GM12878 (cell line): ENCODE measurements at regions not wholly inside any gene's neighbourhood (a gene's known extent, or its start where the extent isn't known, plus 50 kb on each side); places are given as distances from the start of the nearest gene placed in this dataset.

ENCODE experiments used
- ATAC-seq: fragments of 200-7000 bp; cut with Tn5 transposase; 3 replicates; pipeline ENCODE4 v1.9.1; 2020; ENCODE audit warnings: mild to moderate bottlenecking, moderate library complexity
- BruUV-seq: library from RNA; stranded (reverse); fragments of 400-500 nt; replicated peaks from 2 replicates; lab custom pipeline; 2021; lab: Mats Ljungman, UMichigan
- CTCF ChIA-PET: fragments of 300-600 bp; sonication (Branson Sonifier 250); formaldehyde crosslinking; extraction: SDS; loops from one replicate; lab custom pipeline; 2021; ENCODE audit warnings: inconsistent platforms; lab: Yijun Ruan, JAX
- POLR2A ChIA-PET: fragments of 350-600 bp; formaldehyde crosslinking; extraction: SDS; loops from one replicate; lab custom pipeline; 2021; ENCODE audit warnings: inconsistent platforms; lab: Charles Lee
- RAD21 ChIA-PET: fragments of 300-600 bp; sonication (Branson Sonifier 250); formaldehyde crosslinking; loops from one replicate; lab custom pipeline; 2023; ENCODE audit warnings: antibody characterized with exemption; ENCODE audit not compliant: unreplicated experiment; lab: Charles Lee
- SMC1A ChIA-PET: fragments of 300-600 bp; sonication (Branson Sonifier 250); formaldehyde crosslinking; loops from one replicate; lab custom pipeline; 2023; ENCODE audit not compliant: unreplicated experiment, uncharacterized antibody; lab: Charles Lee
- DNase-seq: peaks from one replicate; pipeline ENCODE4 v3.0.0-alpha.2; 2011; ENCODE audit warnings: low read depth, low spot score
- FAIRE-seq: peaks from 3 replicates; lab custom pipeline; 2011; peaks lifted over from hg19 to GRCh38; lab: Jason Lieb, UNC
- H2AFZ ChIP-seq: 2 replicates; pipeline ENCODE4 v1.6.0; 2011; ENCODE audit warnings: low read depth, low read length, control low read depth; ENCODE audit not compliant: control insufficient read depth
- H3K27ac ChIP-seq: 2 replicates; pipeline ENCODE4 v1.5.1; 2011; ENCODE audit warnings: control low read depth; ENCODE audit not compliant: control insufficient read depth, insufficient read depth
- H3K27me3 ChIP-seq, 2 experiments: replicated peaks in 1 of 2; 2 replicates each; pipeline versions ENCODE4 v1.6.0 to v1.6.1; 2011; ENCODE audit warnings: low read length in 1 of 2; ENCODE audit not compliant: control insufficient read depth in 2 of 2, insufficient read depth in 2 of 2
- H3K36me3 ChIP-seq, 2 experiments: 2 replicates each; pipeline ENCODE4 v1.5.1; 2011; ENCODE audit warnings: low read length in 1 of 2; ENCODE audit not compliant: control insufficient read depth in 2 of 2, insufficient read depth in 2 of 2
- H3K4me1 ChIP-seq: 2 replicates; pipeline ENCODE4 v1.6.1; 2011; ENCODE audit warnings: mild to moderate bottlenecking, low read length, moderate library complexity, mixed read lengths; ENCODE audit not compliant: control insufficient read depth, insufficient read depth
- H3K4me2 ChIP-seq: 2 replicates; pipeline ENCODE4 v1.6.0; 2011; ENCODE audit warnings: control low read depth; ENCODE audit not compliant: control insufficient read depth, insufficient read depth
- H3K4me3 ChIP-seq: fragments of 200-600 bp; sonication (generic); 2 replicates; pipeline ENCODE4 v1.5.1; 2016
- H3K79me2 ChIP-seq: 2 replicates; pipeline ENCODE4 v1.6.0; 2011; ENCODE audit warnings: low read length; ENCODE audit not compliant: control insufficient read depth, insufficient read depth
- H3K9ac ChIP-seq: 2 replicates; pipeline ENCODE4 v1.8.0; 2011; ENCODE audit warnings: low read length, control low read depth, mixed read lengths; ENCODE audit not compliant: control insufficient read depth, insufficient read depth
- H3K9me3 ChIP-seq: replicated peaks from 3 replicates; pipeline ENCODE4 v1.5.1; 2011; ENCODE audit warnings: mild to moderate bottlenecking, low read length; ENCODE audit not compliant: control insufficient read depth, insufficient read depth
- H4K20me1 ChIP-seq: 2 replicates; pipeline ENCODE4 v1.6.0; 2011; ENCODE audit not compliant: control insufficient read depth, insufficient read depth
- CBX5 ChIP-seq: sonication (generic); IDR thresholded peaks from 2 replicates; pipeline ENCODE4 v1.6.1; 2016; ENCODE audit warnings: low read depth, moderate library complexity, mild to moderate bottlenecking, inconsistent platforms
- CHD2 ChIP-seq: IDR thresholded peaks from 2 replicates; pipeline ENCODE4 v1.6.1; 2011; ENCODE audit warnings: low read depth, low read length, improper control_type of control experiment, borderline replicate concordance
- FOS ChIP-seq: IDR thresholded peaks from 3 replicates; pipeline ENCODE4 v1.6.1; 2011; ENCODE audit warnings: borderline replicate concordance; ENCODE audit not compliant: insufficient read length; ENCODE audit errors: extremely low read depth
- MYC ChIP-seq: IDR thresholded peaks from 2 replicates; pipeline ENCODE4 v1.6.1; 2011; ENCODE audit warnings: mild to moderate bottlenecking, low read length, moderate library complexity, inconsistent platforms; ENCODE audit not compliant: insufficient read depth, insufficient replicate concordance, insufficient read length, severe bottlenecking
- NFXL1 ChIP-seq: fragments of 450-650 bp; IDR thresholded peaks from 2 replicates; pipeline ENCODE4 v1.6.1; 2017; ENCODE audit warnings: antibody characterized with exemption, mild to moderate bottlenecking, borderline replicate concordance
- NR2C2 ChIP-seq: IDR thresholded peaks from 2 replicates; pipeline ENCODE4 v1.6.1; 2011; ENCODE audit warnings: borderline replicate concordance, low read depth; ENCODE audit not compliant: control insufficient read depth, insufficient read length
- POLR2A ChIP-seq: IDR thresholded peaks from 2 replicates; pipeline ENCODE4 v1.6.1; 2011; ENCODE audit warnings: low read depth, mild to moderate bottlenecking, low read length
- POLR2AphosphoS2 ChIP-seq: IDR thresholded peaks from 2 replicates; pipeline ENCODE4 v1.6.1; 2011; ENCODE audit warnings: low read depth, mild to moderate bottlenecking, low read length, improper control_type of control experiment, moderate library complexity
- RBBP5 ChIP-seq: fragments of 200-600 bp; sonication (generic); conservative IDR thresholded peaks from 2 replicates; pipeline ENCODE4 v1.6.1; 2016
- RUNX3 ChIP-seq: IDR thresholded peaks from 2 replicates; pipeline ENCODE4 v1.6.1; 2012; ENCODE audit warnings: low read length, inconsistent platforms
- SMAD1 ChIP-seq: fragments of 450-650 bp; IDR thresholded peaks from 2 replicates; pipeline ENCODE4 v1.6.1; 2018; ENCODE audit warnings: mild to moderate bottlenecking, low read depth; ENCODE audit not compliant: partially characterized antibody
- SPI1 ChIP-seq: IDR thresholded peaks from 2 replicates; pipeline ENCODE4 v1.6.1; 2011; ENCODE audit warnings: low read depth, mild to moderate bottlenecking, low read length, moderate library complexity, borderline replicate concordance; ENCODE audit not compliant: insufficient read depth
- WRNIP1 ChIP-seq: IDR thresholded peaks from 2 replicates; pipeline ENCODE4 v1.6.1; 2011; ENCODE audit warnings: low read depth, low read length, improper control_type of control experiment, borderline replicate concordance
- WGBS: methylation state at CpG from one replicate; pipeline ENCODE4 v1.1.6; 2016; ENCODE audit warnings: low lambda C conversion rate; ENCODE audit not compliant: insufficient replicate concordance, insufficient coverage; ENCODE audit errors: missing lambda C conversion rate; 5-methylcytosine and 5-hydroxymethylcytosine counted together
- in situ Hi-C: fragments of 300-500 bp; cut with MboI; formaldehyde crosslinking; loops from 9 replicates; pipeline ENCODE4 v1.14.3; 2018; ENCODE audit warnings: mixed read lengths
- intact Hi-C: fragments of 100-400 bp; cut with micrococcal nuclease; formaldehyde crosslinking; loops from one replicate; pipeline ENCODE4 v1.14.2; 2022; ENCODE audit not compliant: unreplicated experiment
- TF ChIP-seq, protein P1 (sequence below): fragments of 450-650 bp; IDR thresholded peaks from 2 replicates; pipeline ENCODE4 v1.6.1; 2016; ENCODE audit warnings: mild to moderate bottlenecking, moderate library complexity, borderline replicate concordance
- TF ChIP-seq, protein P2 (sequence below), 3 experiments: IDR thresholded peaks in 2 of 3; conservative IDR thresholded peaks in 1 of 3; 2 replicates each; pipeline ENCODE4 v1.5.1; 2011; ENCODE audit warnings: low read depth in 3 of 3, low read length in 3 of 3, mild to moderate bottlenecking in 3 of 3, control low read depth in 2 of 3, moderate library complexity in 2 of 3, inconsistent platforms in 1 of 3, mixed read lengths in 1 of 3; ENCODE audit not compliant: control insufficient read depth in 2 of 3, insufficient read depth in 1 of 3; ENCODE audit errors: extremely low read depth in 1 of 3

DNA sequence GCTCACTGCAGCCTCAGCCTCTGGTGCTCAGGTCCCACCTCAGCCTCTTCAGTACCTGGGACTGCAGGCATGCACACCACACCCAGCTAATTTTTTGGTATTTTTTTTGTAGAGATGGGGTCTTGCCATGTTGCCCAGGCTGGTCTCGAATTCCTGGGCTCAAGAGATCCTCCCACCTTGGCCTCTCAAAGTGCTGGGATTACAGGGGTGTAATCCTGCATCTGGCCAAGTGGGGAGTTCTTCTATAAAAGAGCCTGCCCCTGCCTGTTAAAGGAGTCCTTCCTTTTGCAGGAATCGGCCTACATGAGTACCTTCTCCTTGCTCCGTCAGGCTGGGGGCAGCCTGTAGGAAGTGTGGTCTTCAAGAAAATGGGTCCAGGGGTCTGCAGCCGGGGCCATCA lies 54.1 kb upstream of the RASSF3 start:
- ATAC-seq (no peak), FAIRE-seq (no peak)
- TF ChIP-seq, protein P1, sequence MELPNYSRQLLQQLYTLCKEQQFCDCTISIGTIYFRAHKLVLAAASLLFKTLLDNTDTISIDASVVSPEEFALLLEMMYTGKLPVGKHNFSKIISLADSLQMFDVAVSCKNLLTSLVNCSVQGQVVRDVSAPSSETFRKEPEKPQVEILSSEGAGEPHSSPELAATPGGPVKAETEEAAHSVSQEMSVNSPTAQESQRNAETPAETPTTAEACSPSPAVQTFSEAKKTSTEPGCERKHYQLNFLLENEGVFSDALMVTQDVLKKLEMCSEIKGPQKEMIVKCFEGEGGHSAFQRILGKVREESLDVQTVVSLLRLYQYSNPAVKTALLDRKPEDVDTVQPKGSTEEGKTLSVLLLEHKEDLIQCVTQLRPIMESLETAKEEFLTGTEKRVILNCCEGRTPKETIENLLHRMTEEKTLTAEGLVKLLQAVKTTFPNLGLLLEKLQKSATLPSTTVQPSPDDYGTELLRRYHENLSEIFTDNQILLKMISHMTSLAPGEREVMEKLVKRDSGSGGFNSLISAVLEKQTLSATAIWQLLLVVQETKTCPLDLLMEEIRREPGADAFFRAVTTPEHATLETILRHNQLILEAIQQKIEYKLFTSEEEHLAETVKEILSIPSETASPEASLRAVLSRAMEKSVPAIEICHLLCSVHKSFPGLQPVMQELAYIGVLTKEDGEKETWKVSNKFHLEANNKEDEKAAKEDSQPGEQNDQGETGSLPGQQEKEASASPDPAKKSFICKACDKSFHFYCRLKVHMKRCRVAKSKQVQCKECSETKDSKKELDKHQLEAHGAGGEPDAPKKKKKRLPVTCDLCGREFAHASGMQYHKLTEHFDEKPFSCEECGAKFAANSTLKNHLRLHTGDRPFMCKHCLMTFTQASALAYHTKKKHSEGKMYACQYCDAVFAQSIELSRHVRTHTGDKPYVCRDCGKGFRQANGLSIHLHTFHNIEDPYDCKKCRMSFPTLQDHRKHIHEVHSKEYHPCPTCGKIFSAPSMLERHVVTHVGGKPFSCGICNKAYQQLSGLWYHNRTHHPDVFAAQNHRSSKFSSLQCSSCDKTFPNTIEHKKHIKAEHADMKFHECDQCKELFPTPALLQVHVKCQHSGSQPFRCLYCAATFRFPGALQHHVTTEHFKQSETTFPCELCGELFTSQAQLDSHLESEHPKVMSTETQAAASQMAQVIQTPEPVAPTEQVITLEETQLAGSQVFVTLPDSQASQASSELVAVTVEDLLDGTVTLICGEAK = no peak
- TF ChIP-seq CBX5 (no peak), RUNX3 (no peak), NFXL1 (no peak), RBBP5 (no peak), SMAD1 (no peak), NR2C2 (no peak), WRNIP1 (no peak), MYC (no peak), SPI1 (no peak), CHD2 (no peak), FOS (no peak), POLR2A (no peak), POLR2AphosphoS2 (no peak)
- TF ChIP-seq, protein P2, sequence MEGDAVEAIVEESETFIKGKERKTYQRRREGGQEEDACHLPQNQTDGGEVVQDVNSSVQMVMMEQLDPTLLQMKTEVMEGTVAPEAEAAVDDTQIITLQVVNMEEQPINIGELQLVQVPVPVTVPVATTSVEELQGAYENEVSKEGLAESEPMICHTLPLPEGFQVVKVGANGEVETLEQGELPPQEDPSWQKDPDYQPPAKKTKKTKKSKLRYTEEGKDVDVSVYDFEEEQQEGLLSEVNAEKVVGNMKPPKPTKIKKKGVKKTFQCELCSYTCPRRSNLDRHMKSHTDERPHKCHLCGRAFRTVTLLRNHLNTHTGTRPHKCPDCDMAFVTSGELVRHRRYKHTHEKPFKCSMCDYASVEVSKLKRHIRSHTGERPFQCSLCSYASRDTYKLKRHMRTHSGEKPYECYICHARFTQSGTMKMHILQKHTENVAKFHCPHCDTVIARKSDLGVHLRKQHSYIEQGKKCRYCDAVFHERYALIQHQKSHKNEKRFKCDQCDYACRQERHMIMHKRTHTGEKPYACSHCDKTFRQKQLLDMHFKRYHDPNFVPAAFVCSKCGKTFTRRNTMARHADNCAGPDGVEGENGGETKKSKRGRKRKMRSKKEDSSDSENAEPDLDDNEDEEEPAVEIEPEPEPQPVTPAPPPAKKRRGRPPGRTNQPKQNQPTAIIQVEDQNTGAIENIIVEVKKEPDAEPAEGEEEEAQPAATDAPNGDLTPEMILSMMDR (IDR thresholded peaks at IDR 0.05 in 2 of 3, conservative IDR thresholded peaks at IDR 0.05 in 1 of 3; ENCODE audit: control insufficient read depth in 2 of 3, extremely low read depth in 1 of 3, insufficient read depth in 1 of 3, low read depth in 3 of 3, low read length in 3 of 3) = no peak

More for the DNA sequence above, 54.1 kb upstream of the RASSF3 start:
- Histone ChIP-seq H3K4me3 (no peak overlapping the region), H2AFZ (no peak overlapping the region), H3K4me1 (no peaks in the 10 kb centered on the region), H3K9ac (no peak overlapping the region), H3K27me3 (no peaks in the 10 kb centered on the region), H4K20me1 (no peaks in the 10 kb centered on the region), H3K4me2 (no peak overlapping the region), H3K27ac (no peak overlapping the region), H3K9me3 (no peaks in the 10 kb centered on the region), H3K79me2 (no peaks in the 10 kb centered on the region), H3K36me3 (no peaks in the 10 kb centered on the region)
- SMC1A ChIA-PET = interaction anchor here (1.1 kb wide), 1 partner anchor 141 kb away, joined by 3 read pairs; no protein-coding TSS in a partner anchor
- in situ Hi-C loops (loop anchor here (5.0 kb wide), 1 partner anchor 146 kb away; no protein-coding TSS in a partner anchor), intact Hi-C loops (no loop called here)
- CTCF ChIA-PET = interaction anchor here (1.4 kb wide), 1 partner anchor 9 kb away, joined by 4 read pairs; no protein-coding TSS in a partner anchor
- RAD21 ChIA-PET = interaction anchor here (0.7 to 1.6 kb wide), 2 partner anchors 142 to 1480 kb away, joined by 3 to 4 read pairs; no protein-coding TSS in a partner anchor
- POLR2A ChIA-PET = interaction anchor here (0.6 kb wide), 1 partner anchor 51 kb away, joined by 4 read pairs; no protein-coding TSS in a partner anchor
- DNase-seq = no peak
- 25% methylated on average over 4 of the region's 4 CpGs for WGBS
- no TSS peak for BruUV-seq
